ENCODE measurements at regions not wholly inside any gene's neighbourhood (a gene's known extent, or its start where the extent isn't known, plus 50 kb on each side); places are given as distances from the start of the nearest gene placed in this dataset.
"Not testable (repeated sequence)": the region's sequence is repeated elsewhere in the genome, so short reads cannot be mapped to it uniquely, and the experiment has no call there.

- DNase-seq (ENCODE audit: low read depth): no peak
Measured at GRCh38 chrX:26597981-26598380, 382.0 kb downstream of the MAGEB5 start.

- no peak for DNase-seq (ENCODE audit: low read depth)
Measured at GRCh38 chrX:26590849-26591248, 374.9 kb downstream of the MAGEB5 start.

- DNase-seq (ENCODE audit: low read depth): no peak
Measured at GRCh38 chrX:26586570-26586969, 370.6 kb downstream of the MAGEB5 start.

DNA sequence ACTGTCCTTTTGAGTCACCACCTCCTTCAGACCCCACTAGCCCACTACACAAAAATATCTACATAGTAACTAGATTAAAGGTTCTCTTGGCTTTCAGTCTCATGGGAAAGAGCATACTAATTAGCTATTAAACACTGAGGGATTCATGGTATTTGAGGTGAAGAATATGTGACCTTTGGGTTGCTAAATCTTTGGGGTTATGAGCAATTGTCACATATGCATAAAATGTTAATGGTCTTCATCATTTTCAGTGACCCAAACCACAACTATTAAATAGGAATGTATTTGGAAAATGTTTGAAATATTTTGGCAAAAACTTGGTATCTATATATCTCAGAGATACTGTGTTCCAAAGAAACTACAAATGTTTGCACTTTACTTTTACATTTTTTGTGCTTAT is 365.1 kb downstream of the MAGEB5 start:
- DNase-seq (ENCODE audit: low read depth): no peak

DNA sequence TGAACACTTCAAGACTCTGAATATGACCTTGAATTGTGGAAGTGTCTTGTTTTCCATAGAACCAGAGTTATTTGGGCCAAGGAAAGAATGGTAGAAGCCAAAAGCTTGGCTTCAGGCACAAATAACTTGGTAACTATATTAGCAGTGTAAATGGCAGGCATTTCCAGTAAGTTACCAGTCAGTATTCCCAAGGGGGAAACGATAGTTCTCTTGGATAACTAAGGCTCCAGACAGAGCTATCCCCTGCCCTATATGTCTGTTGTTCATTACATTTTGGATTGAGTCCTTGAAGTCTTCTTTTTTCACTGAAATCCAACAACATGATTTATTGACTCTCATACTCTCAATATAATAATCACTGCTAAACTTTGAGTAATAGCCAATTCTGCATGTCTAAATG is 364.1 kb downstream of the MAGEB5 start:
- DNase-seq (ENCODE audit: low read depth): no peak

DNA sequence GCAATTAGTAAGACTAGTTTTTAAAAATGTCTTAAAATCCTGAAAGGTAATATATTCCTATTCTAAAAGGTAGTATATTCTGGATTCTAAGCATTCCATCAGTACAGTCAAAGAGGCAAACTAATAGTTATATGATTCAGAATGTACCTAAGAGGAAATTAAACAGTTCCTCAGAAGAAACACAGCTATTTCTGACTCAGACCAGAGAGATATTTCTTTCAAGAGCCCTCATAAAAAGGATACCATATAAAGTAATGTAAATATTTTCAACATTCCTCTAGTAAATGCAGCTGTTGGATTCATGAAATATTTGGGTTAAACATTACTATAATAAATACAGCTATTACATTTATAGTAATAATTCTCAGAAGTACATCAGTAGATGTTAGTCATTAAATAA is 358.3 kb downstream of the MAGEB5 start:
- DNase-seq (ENCODE audit: low read depth): no peak

GRCh38 chrX:26562156-26562555 is 346.2 kb downstream of the MAGEB5 start:
- DNase-seq (ENCODE audit: low read depth): no peak

GRCh38 chrX:26559855-26560254 is 343.9 kb downstream of the MAGEB5 start:
- no peak for DNase-seq (ENCODE audit: low read depth)

GRCh38 chrX:26558719-26559386 is 342.9 kb downstream of the MAGEB5 start:
- no peak for DNase-seq (ENCODE audit: low read depth)

GRCh38 chrX:26557691-26558321 is 341.8 kb downstream of the MAGEB5 start:
- no peak for DNase-seq (ENCODE audit: low read depth)

DNA sequence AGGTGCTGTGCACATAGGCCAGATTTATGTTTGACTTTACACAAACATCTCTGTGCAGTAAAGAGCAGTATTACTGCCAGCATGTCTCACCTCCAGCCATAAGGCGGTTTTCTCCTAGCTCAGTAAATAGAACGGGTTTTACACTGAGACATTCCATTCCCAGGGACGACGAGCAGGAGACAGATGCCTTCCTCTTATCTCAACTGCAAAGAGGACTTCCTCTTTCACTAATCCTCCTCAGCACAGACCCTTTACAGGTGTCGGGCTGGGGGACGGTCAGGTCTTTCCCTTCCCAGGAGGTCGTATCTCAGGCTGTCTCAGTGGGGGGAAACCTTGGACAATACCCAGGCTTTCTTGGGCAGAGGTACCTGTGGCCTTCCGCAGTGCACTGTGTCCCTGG is 309.8 kb downstream of the MAGEB5 start:
- not testable (repeated sequence) for DNase-seq (ENCODE audit: low read depth)

- DNase-seq (ENCODE audit: low read depth): no peak
Measured at GRCh38 chrX:26522501-26522900, 306.5 kb downstream of the MAGEB5 start.

DNA sequence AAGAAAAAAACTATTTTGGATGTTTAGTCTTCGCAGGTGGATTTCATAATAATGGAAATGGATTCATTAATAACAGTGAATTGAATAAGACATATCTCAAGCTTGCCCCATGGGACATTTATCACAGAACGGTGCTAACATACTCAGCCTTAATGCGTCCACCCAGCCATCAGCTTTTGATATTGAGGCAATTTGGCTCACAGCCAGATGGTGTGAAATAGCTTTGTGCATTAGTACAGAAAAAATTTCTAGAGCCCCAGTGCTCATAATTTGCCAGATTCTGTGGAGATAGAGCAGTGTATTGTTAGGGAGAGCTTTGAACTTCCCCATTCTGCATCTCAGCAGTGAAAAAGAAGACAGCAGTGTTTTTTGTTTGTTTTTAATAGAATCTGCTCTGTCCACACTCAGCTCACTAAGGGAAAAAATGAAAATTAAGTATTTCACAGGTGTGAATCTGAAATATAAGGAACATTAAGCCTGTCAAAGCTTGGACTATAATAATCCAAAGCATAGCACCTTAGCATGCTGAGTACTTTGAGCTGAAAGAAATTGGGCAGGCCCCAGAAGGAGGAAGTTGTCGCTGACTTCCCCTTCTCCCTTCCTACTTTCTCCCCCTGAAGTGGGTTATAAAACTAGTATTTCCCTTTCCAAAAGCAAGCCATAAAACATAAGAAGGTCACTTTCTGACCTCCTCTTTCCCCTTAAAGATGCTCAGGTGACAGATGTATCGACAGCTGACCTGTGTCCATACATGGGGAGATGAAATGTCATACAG is 295.8 kb downstream of the MAGEB5 start:
- DNase-seq (ENCODE audit: low read depth): no peak

DNA sequence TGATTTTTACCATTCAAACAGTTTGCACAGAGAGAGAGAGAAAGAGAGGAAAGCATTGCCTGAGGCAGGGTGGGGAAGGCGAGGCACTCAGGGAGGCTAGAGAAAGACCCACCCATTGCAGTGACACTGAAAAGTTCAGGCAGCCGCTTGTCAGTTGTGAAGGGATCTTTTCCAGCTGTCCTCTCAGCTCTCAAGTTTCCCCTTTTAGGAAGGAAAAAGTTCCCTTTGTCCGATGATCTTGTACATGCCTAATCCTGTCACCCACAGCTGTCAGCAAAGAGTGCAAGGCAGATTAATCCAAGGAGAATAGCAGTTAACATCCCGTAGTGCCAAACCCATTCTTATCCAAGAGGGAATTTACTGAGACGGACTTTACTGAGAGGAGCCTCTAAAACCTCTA is 255.0 kb downstream of the MAGEB5 start:
- no peak for DNase-seq (ENCODE audit: low read depth)

DNA sequence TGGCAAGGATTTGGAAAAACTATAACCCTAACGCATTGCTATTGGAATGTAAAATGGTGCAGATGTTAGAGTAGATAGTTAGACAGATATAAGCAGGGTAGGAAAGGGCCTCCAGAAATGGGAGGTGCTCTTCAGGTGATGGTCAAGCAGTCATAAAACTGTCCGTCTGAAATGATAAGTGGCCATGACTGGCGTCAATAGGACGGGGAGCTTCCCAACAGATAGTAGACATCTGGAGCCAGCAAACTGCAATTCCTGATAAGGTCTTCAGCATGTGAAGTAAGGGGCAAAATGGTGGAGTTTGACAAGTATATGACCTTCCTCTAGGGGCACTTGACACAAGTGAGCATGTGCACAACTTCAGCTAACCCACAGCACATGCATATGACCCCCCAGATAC is 250.4 kb downstream of the MAGEB5 start:
- DNase-seq (ENCODE audit: low read depth): no peak

DNA sequence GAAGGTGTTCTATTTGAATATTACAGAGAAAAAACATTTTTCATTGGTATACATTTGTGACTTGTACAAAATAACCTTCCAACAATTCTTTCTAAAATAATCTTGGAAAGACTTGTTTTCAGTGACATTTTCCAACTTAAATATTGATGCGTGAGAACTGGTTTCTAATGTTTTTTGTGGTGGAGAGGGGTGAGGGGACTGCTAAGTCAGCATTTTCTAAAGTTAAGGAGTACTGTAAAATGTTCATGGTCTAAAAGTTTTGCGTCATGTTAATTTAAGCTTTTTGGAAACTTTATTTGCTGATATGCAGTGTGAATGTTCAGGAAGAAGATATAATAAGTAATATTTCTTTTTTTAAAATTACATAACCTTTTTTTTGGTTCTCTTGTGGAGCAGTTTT is 229.3 kb downstream of the MAGEB5 start:
- no peak for DNase-seq (ENCODE audit: low read depth)

GRCh38 chrX:26444417-26444816 is 228.4 kb downstream of the MAGEB5 start:
- not testable (repeated sequence) for DNase-seq (ENCODE audit: low read depth)

GRCh38 chrX:26442340-26442739 is 226.4 kb downstream of the MAGEB5 start:
- peak; percentile 6 for DNase-seq (ENCODE audit: low read depth)

- DNase-seq (ENCODE audit: low read depth): no peak
Measured at GRCh38 chrX:26414534-26414933, 198.6 kb downstream of the MAGEB5 start.

GRCh38 chrX:26411045-26411444 is 195.1 kb downstream of the MAGEB5 start:
- DNase-seq (ENCODE audit: low read depth): no peak

- no peak for DNase-seq (ENCODE audit: low read depth)
Measured at GRCh38 chrX:26409636-26410035, 193.7 kb downstream of the MAGEB5 start.

GRCh38 chrX:26387906-26388305 is 171.9 kb downstream of the MAGEB5 start:
- DNase-seq (ENCODE audit: low read depth): no peak

DNA sequence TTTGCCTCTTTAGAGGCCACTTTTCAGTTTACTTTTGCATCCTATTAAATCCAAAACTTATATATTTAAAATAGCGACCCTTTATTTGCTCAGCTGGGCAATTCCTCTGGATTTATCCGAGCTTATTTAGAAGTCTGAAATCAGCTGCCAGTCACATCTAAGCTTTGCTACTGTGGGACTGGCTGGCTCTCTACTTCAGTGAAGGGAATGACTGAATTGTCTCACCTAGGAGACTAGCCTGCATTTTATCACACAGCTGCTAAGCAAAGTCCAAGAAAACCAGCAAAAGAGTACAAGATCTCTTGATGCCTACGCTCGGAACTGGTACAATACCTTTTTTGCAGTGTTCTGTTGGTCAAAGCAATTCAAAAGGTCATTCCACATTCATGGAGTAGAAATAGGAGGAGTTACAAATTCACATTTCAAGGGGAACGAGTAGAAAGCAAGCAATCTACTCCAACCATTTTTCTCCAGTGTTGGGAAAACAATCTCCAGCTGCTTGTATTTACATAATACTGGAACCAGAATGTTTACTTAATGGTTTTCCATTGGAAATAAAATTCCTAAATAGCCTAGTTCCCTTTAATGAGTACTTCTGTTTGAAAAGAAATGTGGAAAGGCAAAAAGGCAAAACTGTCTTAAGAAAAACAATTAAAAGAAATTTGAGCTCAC is 160.2 kb downstream of the MAGEB5 start:
- no peak for DNase-seq (ENCODE audit: low read depth)
